ENCODE measurements at regions not wholly inside any gene's neighbourhood (a gene's known extent, or its start where the extent isn't known, plus 50 kb on each side); places are given as distances from the start of the nearest gene placed in this dataset.

DNA sequence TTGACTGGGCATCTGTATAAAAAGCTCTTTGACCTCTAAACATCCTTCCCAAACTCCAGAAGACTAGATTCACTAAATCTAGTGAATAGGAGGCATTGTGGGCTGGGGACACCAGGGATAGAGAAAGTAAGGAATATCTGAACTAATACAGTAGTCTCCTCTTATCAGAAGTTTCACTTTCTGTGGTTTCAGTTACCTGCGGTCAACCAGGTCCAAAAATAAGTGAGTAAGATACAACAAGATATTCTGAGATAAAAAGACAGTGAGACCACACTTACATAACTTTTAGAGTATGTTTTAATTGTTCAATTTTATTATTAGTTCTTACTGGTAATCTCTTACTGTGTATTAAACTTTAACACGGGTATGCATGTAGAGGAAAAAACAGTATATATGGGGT, 376.5 kb downstream of the HNRNPD start:
- WGBS, 2 donors, result 85 to 93% methylated on average over 2 of the region's 2 CpGs
- TF ChIP-seq, protein P1, sequence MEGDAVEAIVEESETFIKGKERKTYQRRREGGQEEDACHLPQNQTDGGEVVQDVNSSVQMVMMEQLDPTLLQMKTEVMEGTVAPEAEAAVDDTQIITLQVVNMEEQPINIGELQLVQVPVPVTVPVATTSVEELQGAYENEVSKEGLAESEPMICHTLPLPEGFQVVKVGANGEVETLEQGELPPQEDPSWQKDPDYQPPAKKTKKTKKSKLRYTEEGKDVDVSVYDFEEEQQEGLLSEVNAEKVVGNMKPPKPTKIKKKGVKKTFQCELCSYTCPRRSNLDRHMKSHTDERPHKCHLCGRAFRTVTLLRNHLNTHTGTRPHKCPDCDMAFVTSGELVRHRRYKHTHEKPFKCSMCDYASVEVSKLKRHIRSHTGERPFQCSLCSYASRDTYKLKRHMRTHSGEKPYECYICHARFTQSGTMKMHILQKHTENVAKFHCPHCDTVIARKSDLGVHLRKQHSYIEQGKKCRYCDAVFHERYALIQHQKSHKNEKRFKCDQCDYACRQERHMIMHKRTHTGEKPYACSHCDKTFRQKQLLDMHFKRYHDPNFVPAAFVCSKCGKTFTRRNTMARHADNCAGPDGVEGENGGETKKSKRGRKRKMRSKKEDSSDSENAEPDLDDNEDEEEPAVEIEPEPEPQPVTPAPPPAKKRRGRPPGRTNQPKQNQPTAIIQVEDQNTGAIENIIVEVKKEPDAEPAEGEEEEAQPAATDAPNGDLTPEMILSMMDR (IDR thresholded peaks at IDR 0.05), result no peak
- Histone ChIP-seq H3K9me3 (peaks cover 0 to 3% (median 0%) of the 10 kb centered on the region in 11 donors), H3K4me3 (no peak overlapping the region), H3K4me1 (no peaks in the 10 kb centered on the region), H3K27me3 (no peaks in the 10 kb centered on the region), H3K36me3 (no peaks in the 10 kb centered on the region), H3K27ac (no peak overlapping the region)
- ATAC-seq, result no peak
- intact Hi-C loops (cut with DNase I), result no loop called here
- DNase-seq, result no peak

DNA sequence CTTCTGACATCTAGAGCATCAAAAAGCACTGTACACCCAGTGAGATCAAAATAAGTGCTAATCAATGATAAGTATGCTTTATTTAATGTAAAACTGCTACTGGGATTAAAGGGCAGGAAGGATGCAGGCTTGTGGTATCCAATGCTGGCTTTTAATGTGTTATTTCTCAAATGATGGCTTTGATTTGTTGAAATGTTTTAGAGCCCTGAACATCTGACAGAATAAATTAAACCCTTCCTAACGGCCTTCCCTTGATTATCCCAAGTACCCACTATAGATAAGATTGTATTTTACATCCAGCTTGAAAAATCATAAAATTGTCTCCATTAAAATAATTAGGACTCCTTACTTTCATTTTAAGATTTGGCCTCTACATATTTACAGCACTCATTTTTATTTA, 382.9 kb downstream of the HNRNPD start:
- 19 to 22% methylated on average over 1 of the region's 1 CpG for WGBS, 2 donors
- DNase-seq (no peak), ATAC-seq (no peak)
- Histone ChIP-seq H3K27me3 (peaks cover 0 to 13% (median 0%) of the 10 kb centered on the region in 7 donors), H3K36me3 (no peaks in the 10 kb centered on the region), H3K9me3 (no peaks in the 10 kb centered on the region), H3K4me1 (no peaks in the 10 kb centered on the region), H3K4me3 (no peak overlapping the region), H3K27ac (no peak overlapping the region)
- TF ChIP-seq, protein P1 (IDR thresholded peaks at IDR 0.05), result no peak
- intact Hi-C loops (cut with DNase I), result no loop called here

DNA sequence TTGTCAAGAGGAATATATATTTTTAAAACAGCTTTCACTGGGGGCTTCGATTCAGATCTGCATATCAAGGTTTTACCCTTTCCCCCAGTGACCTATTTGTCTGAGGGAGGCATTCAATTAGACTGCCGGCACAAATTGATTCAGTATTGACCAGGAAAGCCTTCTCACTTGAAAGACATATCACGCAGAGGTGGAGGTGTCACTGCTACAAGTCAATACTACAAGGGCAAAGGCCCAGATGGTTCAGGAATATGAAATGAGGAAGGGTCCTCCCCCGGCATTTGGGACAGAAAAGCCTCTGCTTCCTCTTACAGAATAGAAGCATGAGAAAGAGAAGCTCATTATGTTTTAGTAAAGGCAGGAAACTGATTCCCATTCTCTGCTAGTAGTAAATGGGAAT, 383.6 kb downstream of the HNRNPD start:
- TF ChIP-seq, protein P1 (IDR thresholded peaks at IDR 0.05), result no peak
- H3K4me1 ChIP-seq, result no peaks in the 10 kb centered on the region
- no peak for ATAC-seq
- H3K36me3 ChIP-seq, result no peaks in the 10 kb centered on the region
- peaks cover 0 to 13% (median 0%) of the 10 kb centered on the region in 7 donors for H3K27me3 ChIP-seq
- intact Hi-C loops (cut with DNase I), result no loop called here
- no peak overlapping the region for H3K4me3 ChIP-seq
- 68 to 73% methylated on average over 4 of the region's 4 CpGs for WGBS, 2 donors
- no peak for DNase-seq
- no peak overlapping the region for H3K27ac ChIP-seq
- H3K9me3 ChIP-seq, result no peaks in the 10 kb centered on the region

DNA sequence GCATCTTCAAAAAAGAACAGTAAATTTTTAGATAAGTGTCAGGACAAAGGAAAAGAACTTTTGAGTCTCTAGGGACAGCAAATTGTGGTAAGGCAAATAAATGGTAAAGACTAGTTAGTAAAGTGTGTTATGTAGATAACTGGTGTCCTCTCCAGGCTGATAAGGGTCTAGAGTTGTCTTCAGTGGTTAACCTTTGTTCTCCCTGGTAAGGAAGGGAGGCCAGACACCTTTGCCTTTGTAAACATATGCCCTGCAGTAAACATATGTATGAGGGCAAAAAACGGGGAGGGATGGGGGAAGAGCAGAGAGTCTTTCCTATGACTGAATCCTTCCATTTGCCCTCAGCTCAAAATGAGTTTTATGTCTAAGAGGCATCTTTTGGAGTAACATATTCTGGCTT, 384.6 kb downstream of the HNRNPD start:
- ATAC-seq (no peak), DNase-seq (no peak)
- Histone ChIP-seq H3K9me3 (no peaks in the 10 kb centered on the region), H3K27ac (no peak overlapping the region), H3K36me3 (no peaks in the 10 kb centered on the region), H3K4me1 (no peaks in the 10 kb centered on the region), H3K27me3 (peaks cover 0 to 13% (median 0%) of the 10 kb centered on the region in 7 donors), H3K4me3 (no peak overlapping the region)
- intact Hi-C loops (cut with DNase I), result no loop called here
- TF ChIP-seq, protein P1 (IDR thresholded peaks at IDR 0.05), result no peak
- WGBS, 2 donors, result 45 to 60% methylated on average over 1 of the region's 1 CpG

Measured in heart right ventricle (tissue), 16 donors.